CD14-positive monocyte (primary cell): ENCODE measurements at regions not wholly inside any gene's neighbourhood (a gene's known extent, or its start where the extent isn't known, plus 50 kb on each side); places are given as distances from the start of the nearest gene placed in this dataset.

ENCODE experiments used
- DNase-seq, 3 donors: peaks; one replicate each; pipeline ENCODE4 v3.0.0-alpha.2; 2011 to 2022
- H2AFZ ChIP-seq: 2 replicates; pipeline ENCODE4 v1.6.0; 2012; ENCODE audit warnings: mild to moderate bottlenecking, low read depth, low read length, inconsistent platforms; ENCODE audit not compliant: insufficient read depth, poor library complexity, severe bottlenecking
- H3K27ac ChIP-seq, 2 donors: 1 replicate in 1 of 2; 2 replicates in 1 of 2; pipeline ENCODE4 v1.5.1; 2012 to 2013; ENCODE audit warnings: low read length in 2 of 2, control low read depth in 1 of 2, inconsistent platforms in 1 of 2, low read depth in 1 of 2, mild to moderate bottlenecking in 1 of 2
- H3K27me3 ChIP-seq, 2 donors: one replicate each; pipeline versions ENCODE4 v1.6.0 to v1.6.1; 2011 to 2013; ENCODE audit warnings: low read length in 2 of 2; ENCODE audit not compliant: control insufficient read depth in 2 of 2, insufficient read depth in 2 of 2
- H3K36me3 ChIP-seq, 2 donors: replicated peaks in 1 of 2; 1 replicate in 1 of 2; 2 replicates in 1 of 2; pipeline versions ENCODE4 v1.5.1 to v1.6.1; 2012 to 2013; ENCODE audit warnings: low read length in 2 of 2, control low read depth in 1 of 2, inconsistent platforms in 1 of 2, mild to moderate bottlenecking in 1 of 2; ENCODE audit not compliant: insufficient read depth in 2 of 2, control insufficient read depth in 1 of 2
- H3K4me1 ChIP-seq, 2 donors: 1 replicate in 1 of 2; 2 replicates in 1 of 2; pipeline versions ENCODE4 v1.5.1 to v1.6.1; 2012 to 2013; ENCODE audit warnings: low read length in 2 of 2, control low read depth in 1 of 2, inconsistent platforms in 1 of 2, mild to moderate bottlenecking in 1 of 2, moderate library complexity in 1 of 2; ENCODE audit not compliant: insufficient read depth in 2 of 2, control insufficient read depth in 1 of 2
- H3K4me2 ChIP-seq: replicated peaks from 2 replicates; pipeline ENCODE3; 2012; ENCODE audit warnings: low read length, moderate library complexity, mild to moderate bottlenecking; ENCODE audit not compliant: poor library complexity, severe bottlenecking; ENCODE audit errors: extremely low read depth
- H3K4me3 ChIP-seq, 3 experiments: fragments of 200-600 bp in 1 of 3; sonication (generic) in 1 of 3; replicated peaks in 1 of 3; 1 replicate in 2 of 3; 2 replicates in 1 of 3; pipeline ENCODE4 v1.5.1; 2011 to 2013; ENCODE audit warnings: low read length in 3 of 3, mild to moderate bottlenecking in 3 of 3, control low read depth in 2 of 3, low read depth in 2 of 3, inconsistent platforms in 1 of 3, moderate library complexity in 1 of 3
- H3K79me2 ChIP-seq: 2 replicates; pipeline ENCODE4 v1.6.0; 2012; ENCODE audit warnings: mild to moderate bottlenecking, control low read depth, inconsistent platforms, low read length, moderate library complexity; ENCODE audit not compliant: insufficient read depth
- H3K9ac ChIP-seq: 2 replicates; pipeline ENCODE4 v1.6.0; 2017; ENCODE audit warnings: low read length, mild to moderate bottlenecking; ENCODE audit not compliant: insufficient read depth, poor library complexity, severe bottlenecking
- H3K9me3 ChIP-seq, 2 donors: replicated peaks in 1 of 2; 1 replicate in 1 of 2; 2 replicates in 1 of 2; pipeline versions ENCODE4 v1.5.1 to v1.6.1; 2012 to 2013; ENCODE audit warnings: low read length in 2 of 2, control low read depth in 1 of 2; ENCODE audit not compliant: control insufficient read depth in 1 of 2, insufficient read depth in 1 of 2
- H4K20me1 ChIP-seq: 2 replicates; pipeline ENCODE4 v1.6.0; 2012; ENCODE audit warnings: mild to moderate bottlenecking, low read length, control low read depth, moderate library complexity; ENCODE audit not compliant: insufficient read depth
- H3K27ac Mint-ChIP-seq, 7 donors: one replicate each; pipeline ENCODE4 v1.8.0; 2020; ENCODE audit warnings: mild to moderate bottlenecking in 7 of 7, mixed read lengths in 7 of 7, moderate library complexity in 6 of 7, inconsistent platforms in 2 of 7
- H3K27me3 Mint-ChIP-seq, 3 donors: one replicate each; pipeline ENCODE4 v1.8.0; 2021 to 2022; ENCODE audit warnings: low read depth in 3 of 3, mild to moderate bottlenecking in 3 of 3, mixed read lengths in 3 of 3, moderate library complexity in 3 of 3, inconsistent platforms in 1 of 3
- H3K36me3 Mint-ChIP-seq, 2 donors: one replicate each; pipeline ENCODE4 v1.8.0; 2020; ENCODE audit warnings: mixed read lengths in 2 of 2, inconsistent platforms in 1 of 2, mild to moderate bottlenecking in 1 of 2
- H3K4me1 Mint-ChIP-seq: one replicate; pipeline ENCODE4 v1.8.0; 2020; ENCODE audit warnings: mild to moderate bottlenecking, mixed read lengths
- H3K4me3 Mint-ChIP-seq, 2 donors: one replicate each; pipeline ENCODE4 v1.8.0; 2020; ENCODE audit warnings: mild to moderate bottlenecking in 2 of 2, mixed read lengths in 2 of 2, moderate library complexity in 1 of 2
- H3K9me3 Mint-ChIP-seq, 7 donors: one replicate each; pipeline ENCODE4 v1.8.0; 2020 to 2022; ENCODE audit warnings: mixed read lengths in 7 of 7, mild to moderate bottlenecking in 6 of 7, moderate library complexity in 6 of 7, inconsistent platforms in 2 of 7
- CTCF ChIP-seq: fragments of 200-600 bp; IDR thresholded peaks from one replicate; pipeline ENCODE4 v1.8.0; 2022; ENCODE audit warnings: antibody characterized with exemption, mild to moderate bottlenecking
- WGBS: methylation state at CpG from one replicate; pipeline ENCODE4 v1.1.5; 2013; ENCODE audit warnings: missing lambda C conversion rate; ENCODE audit not compliant: insufficient coverage; 5-methylcytosine and 5-hydroxymethylcytosine counted together
- intact Hi-C, 2 donors: fragments of 100-400 bp; cut with micrococcal nuclease; formaldehyde crosslinking; loops; one replicate each; pipeline versions ENCODE4 v1.15.0 to v1.15.1; 2023

GRCh38 chr1:214859647-214860046 lies 222.9 kb upstream of the KCNK2 start:
- H3K9me3 ChIP-seq: no peaks in the 10 kb centered on the region
- H3K27me3 ChIP-seq: no peaks in the 10 kb centered on the region
- no peaks in the 10 kb centered on the region for H3K79me2 ChIP-seq
- intact Hi-C loops: no loop called here
- H3K9ac ChIP-seq: no peak overlapping the region
- H3K27me3 Mint-ChIP-seq: no peaks in the 10 kb centered on the region
- H3K9me3 Mint-ChIP-seq: peaks cover 0 to 4% (median 0%) of the 10 kb centered on the region in 7 donors
- H3K36me3 Mint-ChIP-seq: no peaks in the 10 kb centered on the region
- H3K27ac ChIP-seq: no peak overlapping the region
- H3K4me3 ChIP-seq: no peak overlapping the region
- no peaks in the 10 kb centered on the region for H4K20me1 ChIP-seq
- no peaks in the 10 kb centered on the region for H3K4me1 Mint-ChIP-seq
- no peak for TF ChIP-seq CTCF
- H3K36me3 ChIP-seq: no peaks in the 10 kb centered on the region
- no peak overlapping the region for H3K27ac Mint-ChIP-seq
- no peak overlapping the region for H3K4me3 Mint-ChIP-seq
- no peak overlapping the region for H3K4me2 ChIP-seq
- no peak overlapping the region for H2AFZ ChIP-seq
- no peaks in the 10 kb centered on the region for H3K4me1 ChIP-seq
- no peak for DNase-seq
- 94% methylated on average over 7 of the region's 8 CpGs for WGBS

- peaks cover 0 to 4% (median 1%) of the 10 kb centered on the region in 7 donors for H3K9me3 Mint-ChIP-seq
- no CpG with 5 or more reads among the region's 2 CpGs for WGBS
- no peak overlapping the region for H3K27ac Mint-ChIP-seq
- no peak for DNase-seq
- no peaks in the 10 kb centered on the region for H3K4me1 Mint-ChIP-seq
- no peak overlapping the region for H3K4me3 Mint-ChIP-seq
- Histone ChIP-seq H3K4me1 (no peaks in the 10 kb centered on the region), H3K27me3 (no peaks in the 10 kb centered on the region), H3K9ac (no peak overlapping the region), H3K27ac (no peak overlapping the region), H3K4me2 (no peak overlapping the region), H3K4me3 (no peak overlapping the region), H3K9me3 (no peaks in the 10 kb centered on the region), H2AFZ (no peak overlapping the region), H3K36me3 (no peaks in the 10 kb centered on the region), H3K79me2 (no peaks in the 10 kb centered on the region), H4K20me1 (no peaks in the 10 kb centered on the region)
- no peaks in the 10 kb centered on the region for H3K36me3 Mint-ChIP-seq
- no peak for TF ChIP-seq CTCF
- H3K27me3 Mint-ChIP-seq: no peaks in the 10 kb centered on the region
- intact Hi-C loops: no loop called here
Measured at GRCh38 chr1:214861615-214862014, 220.9 kb upstream of the KCNK2 start.
